Hepatocyte (in vitro differentiated cells): ENCODE measurements at regions not wholly inside any gene's neighbourhood (a gene's known extent, or its start where the extent isn't known, plus 50 kb on each side); places are given as distances from the start of the nearest gene placed in this dataset.

Experiments
- DNase-seq: peaks from one replicate; pipeline ENCODE4 v3.0.0-alpha.2; 2016; ENCODE audit warnings: low spot score
- H2AFZ ChIP-seq: fragments of 200-600 bp; sonication (generic); 2 replicates; pipeline ENCODE4 v1.6.0; 2016; ENCODE audit warnings: antibody characterized with exemption, mild to moderate bottlenecking
- H3K27ac ChIP-seq: fragments of 200-600 bp; sonication (generic); 2 replicates; pipeline ENCODE4 v1.5.1; 2016; ENCODE audit warnings: mild to moderate bottlenecking
- H3K27me3 ChIP-seq: fragments of 200-600 bp; sonication (generic); 2 replicates; pipeline ENCODE4 v1.6.1; 2016
- H3K36me3 ChIP-seq: fragments of 200-600 bp; sonication (generic); replicated peaks from 2 replicates; pipeline ENCODE4 v1.5.1; 2016; ENCODE audit warnings: low read depth; ENCODE audit not compliant: insufficient read depth
- H3K4me1 ChIP-seq: fragments of 200-600 bp; sonication (generic); 2 replicates; pipeline ENCODE4 v1.5.1; 2016; ENCODE audit warnings: mild to moderate bottlenecking, moderate library complexity; ENCODE audit not compliant: insufficient read depth
- H3K4me2 ChIP-seq: fragments of 200-600 bp; sonication (generic); 2 replicates; pipeline ENCODE4 v1.6.0; 2016
- H3K4me3 ChIP-seq: fragments of 200-600 bp; sonication (generic); 2 replicates; pipeline ENCODE4 v1.5.1; 2016; ENCODE audit warnings: mild to moderate bottlenecking
- H3K79me2 ChIP-seq: fragments of 200-600 bp; sonication (generic); 2 replicates; pipeline ENCODE4 v1.6.0; 2017; ENCODE audit warnings: mild to moderate bottlenecking
- H3K9me2 ChIP-seq: fragments of 200-600 bp; sonication (generic); replicated peaks from 2 replicates; pipeline ENCODE4 v1.6.0; 2017; ENCODE audit warnings: mild to moderate bottlenecking; ENCODE audit not compliant: insufficient read depth
- H3K9me3 ChIP-seq: fragments of 200-600 bp; sonication (generic); 2 replicates; pipeline ENCODE4 v1.5.1; 2016; ENCODE audit warnings: low read depth, mild to moderate bottlenecking
- H4K20me1 ChIP-seq: fragments of 200-600 bp; sonication (generic); 2 replicates; pipeline ENCODE4 v1.6.0; 2016; ENCODE audit warnings: mild to moderate bottlenecking; ENCODE audit not compliant: insufficient read depth, poor library complexity, severe bottlenecking
- EZH2 ChIP-seq: fragments of 200-600 bp; sonication (generic); IDR thresholded peaks from 2 replicates; pipeline ENCODE4 v1.6.1; 2016; ENCODE audit warnings: antibody characterized with exemption, mild to moderate bottlenecking, borderline replicate concordance
- EZH2phosphoT487 ChIP-seq: fragments of 200-600 bp; sonication (generic); IDR thresholded peaks from one replicate; pipeline ENCODE4 v1.6.1; 2018; ENCODE audit warnings: antibody characterized with exemption, mild to moderate bottlenecking, low read depth, moderate library complexity; ENCODE audit not compliant: unreplicated experiment, severe bottlenecking
- WGBS: methylation state at CpG from one replicate; pipeline ENCODE4 v1.1.6; 2016; ENCODE audit warnings: low lambda C conversion rate; ENCODE audit errors: missing lambda C conversion rate; 5-methylcytosine and 5-hydroxymethylcytosine counted together
- TF ChIP-seq, protein P1 (sequence below): fragments of 200-600 bp; sonication (generic); IDR thresholded peaks from 2 replicates; pipeline ENCODE4 v1.5.1; 2016; ENCODE audit warnings: antibody characterized with exemption, mild to moderate bottlenecking; ENCODE audit not compliant: poor library complexity

GRCh38 chr6:114421199-114421598 lies 78.4 kb upstream of the HS3ST5 start:
- no peak for DNase-seq
- TF ChIP-seq, protein P1, sequence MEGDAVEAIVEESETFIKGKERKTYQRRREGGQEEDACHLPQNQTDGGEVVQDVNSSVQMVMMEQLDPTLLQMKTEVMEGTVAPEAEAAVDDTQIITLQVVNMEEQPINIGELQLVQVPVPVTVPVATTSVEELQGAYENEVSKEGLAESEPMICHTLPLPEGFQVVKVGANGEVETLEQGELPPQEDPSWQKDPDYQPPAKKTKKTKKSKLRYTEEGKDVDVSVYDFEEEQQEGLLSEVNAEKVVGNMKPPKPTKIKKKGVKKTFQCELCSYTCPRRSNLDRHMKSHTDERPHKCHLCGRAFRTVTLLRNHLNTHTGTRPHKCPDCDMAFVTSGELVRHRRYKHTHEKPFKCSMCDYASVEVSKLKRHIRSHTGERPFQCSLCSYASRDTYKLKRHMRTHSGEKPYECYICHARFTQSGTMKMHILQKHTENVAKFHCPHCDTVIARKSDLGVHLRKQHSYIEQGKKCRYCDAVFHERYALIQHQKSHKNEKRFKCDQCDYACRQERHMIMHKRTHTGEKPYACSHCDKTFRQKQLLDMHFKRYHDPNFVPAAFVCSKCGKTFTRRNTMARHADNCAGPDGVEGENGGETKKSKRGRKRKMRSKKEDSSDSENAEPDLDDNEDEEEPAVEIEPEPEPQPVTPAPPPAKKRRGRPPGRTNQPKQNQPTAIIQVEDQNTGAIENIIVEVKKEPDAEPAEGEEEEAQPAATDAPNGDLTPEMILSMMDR: no peak
- no peak for TF ChIP-seq EZH2
- TF ChIP-seq EZH2phosphoT487: no peak
- Histone ChIP-seq H4K20me1 (no peaks in the 10 kb centered on the region), H3K79me2 (no peaks in the 10 kb centered on the region), H3K4me2 (no peak overlapping the region), H3K27me3 (no peaks in the 10 kb centered on the region), H3K36me3 (no peaks in the 10 kb centered on the region), H3K27ac (no peak overlapping the region), H3K9me3 (no peaks in the 10 kb centered on the region), H2AFZ (no peak overlapping the region), H3K4me1 (no peaks in the 10 kb centered on the region), H3K4me3 (no peak overlapping the region), H3K9me2 (no peaks in the 10 kb centered on the region)

- no peaks in the 10 kb centered on the region for H3K9me3 ChIP-seq
- no peaks in the 10 kb centered on the region for H3K4me1 ChIP-seq
- H3K4me3 ChIP-seq: no peak overlapping the region
- H4K20me1 ChIP-seq: no peaks in the 10 kb centered on the region
- no peaks in the 10 kb centered on the region for H3K36me3 ChIP-seq
- H3K4me2 ChIP-seq: no peak overlapping the region
- H3K9me2 ChIP-seq: no peaks in the 10 kb centered on the region
- no peaks in the 10 kb centered on the region for H3K79me2 ChIP-seq
- no peak overlapping the region for H2AFZ ChIP-seq
- WGBS: 57% methylated on average over 2 of the region's 2 CpGs
- H3K27me3 ChIP-seq: no peaks in the 10 kb centered on the region
- TF ChIP-seq EZH2 (no peak), EZH2phosphoT487 (no peak)
- TF ChIP-seq, protein P1: no peak
- no peak overlapping the region for H3K27ac ChIP-seq
- peak; percentile 34 for DNase-seq
Measured at GRCh38 chr6:114419175-114419574, 76.4 kb upstream of the HS3ST5 start.

- 94% methylated on average over 5 of the region's 5 CpGs for WGBS
- Histone ChIP-seq H3K27ac (no peak overlapping the region), H2AFZ (no peak overlapping the region), H3K4me1 (no peaks in the 10 kb centered on the region), H3K4me2 (no peak overlapping the region), H4K20me1 (no peaks in the 10 kb centered on the region), H3K9me3 (no peaks in the 10 kb centered on the region), H3K9me2 (no peaks in the 10 kb centered on the region), H3K4me3 (no peak overlapping the region), H3K79me2 (no peaks in the 10 kb centered on the region), H3K36me3 (no peaks in the 10 kb centered on the region), H3K27me3 (no peaks in the 10 kb centered on the region)
- TF ChIP-seq EZH2phosphoT487 (no peak), EZH2 (no peak)
- TF ChIP-seq, protein P1: no peak
- DNase-seq: no peak
Measured at GRCh38 chr6:114418304-114418972, 75.6 kb upstream of the HS3ST5 start.

DNA sequence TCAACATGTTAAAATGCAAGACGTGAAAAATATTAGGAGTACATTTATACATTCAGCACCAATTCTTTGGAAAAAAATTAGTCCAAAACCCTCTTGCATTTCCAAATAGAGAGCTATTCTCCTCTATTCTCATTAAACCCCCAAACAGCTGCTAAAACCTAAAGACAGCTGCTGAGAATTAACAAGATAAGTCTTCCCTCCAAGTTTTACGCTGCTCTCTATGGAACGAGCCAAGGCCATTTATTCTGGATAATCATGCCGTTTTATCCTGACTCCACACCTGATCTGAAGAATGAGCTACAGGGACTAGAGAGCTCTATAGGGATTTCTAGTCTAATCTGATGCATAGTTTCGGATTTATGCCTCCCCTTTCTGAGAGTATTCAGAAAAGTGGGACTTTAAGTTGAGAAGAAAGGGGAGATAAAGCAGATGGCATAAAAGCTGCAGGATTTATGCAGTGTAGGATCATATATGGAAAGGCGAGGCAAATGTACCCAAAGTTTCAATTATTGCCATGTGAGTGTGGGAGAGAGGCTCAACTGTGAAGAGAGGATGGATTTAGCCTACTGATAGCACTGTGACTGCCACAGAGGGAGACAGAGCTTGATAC lies 64.7 kb upstream of the HS3ST5 start:
- Histone ChIP-seq H3K4me2 (no peak overlapping the region), H3K79me2 (no peaks in the 10 kb centered on the region), H3K27ac (no peak overlapping the region), H3K9me2 (no peaks in the 10 kb centered on the region), H3K4me1 (no peaks in the 10 kb centered on the region), H2AFZ (no peak overlapping the region), H3K36me3 (no peaks in the 10 kb centered on the region), H3K4me3 (no peak overlapping the region), H3K27me3 (no peaks in the 10 kb centered on the region), H3K9me3 (no peaks in the 10 kb centered on the region), H4K20me1 (no peaks in the 10 kb centered on the region)
- 82% methylated on average over 6 of the region's 6 CpGs for WGBS
- TF ChIP-seq EZH2 (no peak), EZH2phosphoT487 (no peak)
- TF ChIP-seq, protein P1: no peak
- no peak for DNase-seq
